CD14-positive monocyte (primary cell): ENCODE measurements at regions not wholly inside any gene's neighbourhood (a gene's known extent, or its start where the extent isn't known, plus 50 kb on each side); places are given as distances from the start of the nearest gene placed in this dataset.

Experiments used
- DNase-seq, 3 donors: peaks; one replicate each; pipeline ENCODE4 v3.0.0-alpha.2; 2011 to 2022
- H2AFZ ChIP-seq: 2 replicates; pipeline ENCODE4 v1.6.0; 2012; ENCODE audit warnings: mild to moderate bottlenecking, low read depth, low read length, inconsistent platforms; ENCODE audit not compliant: insufficient read depth, poor library complexity, severe bottlenecking
- H3K27ac ChIP-seq, 2 donors: 1 replicate in 1 of 2; 2 replicates in 1 of 2; pipeline ENCODE4 v1.5.1; 2012 to 2013; ENCODE audit warnings: low read length in 2 of 2, control low read depth in 1 of 2, inconsistent platforms in 1 of 2, low read depth in 1 of 2, mild to moderate bottlenecking in 1 of 2
- H3K27me3 ChIP-seq, 2 donors: one replicate each; pipeline versions ENCODE4 v1.6.0 to v1.6.1; 2011 to 2013; ENCODE audit warnings: low read length in 2 of 2; ENCODE audit not compliant: control insufficient read depth in 2 of 2, insufficient read depth in 2 of 2
- H3K36me3 ChIP-seq, 2 donors: replicated peaks in 1 of 2; 1 replicate in 1 of 2; 2 replicates in 1 of 2; pipeline versions ENCODE4 v1.5.1 to v1.6.1; 2012 to 2013; ENCODE audit warnings: low read length in 2 of 2, control low read depth in 1 of 2, inconsistent platforms in 1 of 2, mild to moderate bottlenecking in 1 of 2; ENCODE audit not compliant: insufficient read depth in 2 of 2, control insufficient read depth in 1 of 2
- H3K4me1 ChIP-seq, 2 donors: 1 replicate in 1 of 2; 2 replicates in 1 of 2; pipeline versions ENCODE4 v1.5.1 to v1.6.1; 2012 to 2013; ENCODE audit warnings: low read length in 2 of 2, control low read depth in 1 of 2, inconsistent platforms in 1 of 2, mild to moderate bottlenecking in 1 of 2, moderate library complexity in 1 of 2; ENCODE audit not compliant: insufficient read depth in 2 of 2, control insufficient read depth in 1 of 2
- H3K4me2 ChIP-seq: replicated peaks from 2 replicates; pipeline ENCODE3; 2012; ENCODE audit warnings: low read length, moderate library complexity, mild to moderate bottlenecking; ENCODE audit not compliant: poor library complexity, severe bottlenecking; ENCODE audit errors: extremely low read depth
- H3K4me3 ChIP-seq, 3 experiments: fragments of 200-600 bp in 1 of 3; sonication (generic) in 1 of 3; replicated peaks in 1 of 3; 1 replicate in 2 of 3; 2 replicates in 1 of 3; pipeline ENCODE4 v1.5.1; 2011 to 2013; ENCODE audit warnings: low read length in 3 of 3, mild to moderate bottlenecking in 3 of 3, control low read depth in 2 of 3, low read depth in 2 of 3, inconsistent platforms in 1 of 3, moderate library complexity in 1 of 3
- H3K79me2 ChIP-seq: 2 replicates; pipeline ENCODE4 v1.6.0; 2012; ENCODE audit warnings: mild to moderate bottlenecking, control low read depth, inconsistent platforms, low read length, moderate library complexity; ENCODE audit not compliant: insufficient read depth
- H3K9ac ChIP-seq: 2 replicates; pipeline ENCODE4 v1.6.0; 2017; ENCODE audit warnings: low read length, mild to moderate bottlenecking; ENCODE audit not compliant: insufficient read depth, poor library complexity, severe bottlenecking
- H3K9me3 ChIP-seq, 2 donors: replicated peaks in 1 of 2; 1 replicate in 1 of 2; 2 replicates in 1 of 2; pipeline versions ENCODE4 v1.5.1 to v1.6.1; 2012 to 2013; ENCODE audit warnings: low read length in 2 of 2, control low read depth in 1 of 2; ENCODE audit not compliant: control insufficient read depth in 1 of 2, insufficient read depth in 1 of 2
- H4K20me1 ChIP-seq: 2 replicates; pipeline ENCODE4 v1.6.0; 2012; ENCODE audit warnings: mild to moderate bottlenecking, low read length, control low read depth, moderate library complexity; ENCODE audit not compliant: insufficient read depth
- H3K27ac Mint-ChIP-seq, 7 donors: one replicate each; pipeline ENCODE4 v1.8.0; 2020; ENCODE audit warnings: mild to moderate bottlenecking in 7 of 7, mixed read lengths in 7 of 7, moderate library complexity in 6 of 7, inconsistent platforms in 2 of 7
- H3K27me3 Mint-ChIP-seq, 3 donors: one replicate each; pipeline ENCODE4 v1.8.0; 2021 to 2022; ENCODE audit warnings: low read depth in 3 of 3, mild to moderate bottlenecking in 3 of 3, mixed read lengths in 3 of 3, moderate library complexity in 3 of 3, inconsistent platforms in 1 of 3
- H3K36me3 Mint-ChIP-seq, 2 donors: one replicate each; pipeline ENCODE4 v1.8.0; 2020; ENCODE audit warnings: mixed read lengths in 2 of 2, inconsistent platforms in 1 of 2, mild to moderate bottlenecking in 1 of 2
- H3K4me1 Mint-ChIP-seq: one replicate; pipeline ENCODE4 v1.8.0; 2020; ENCODE audit warnings: mild to moderate bottlenecking, mixed read lengths
- H3K4me3 Mint-ChIP-seq, 2 donors: one replicate each; pipeline ENCODE4 v1.8.0; 2020; ENCODE audit warnings: mild to moderate bottlenecking in 2 of 2, mixed read lengths in 2 of 2, moderate library complexity in 1 of 2
- H3K9me3 Mint-ChIP-seq, 7 donors: one replicate each; pipeline ENCODE4 v1.8.0; 2020 to 2022; ENCODE audit warnings: mixed read lengths in 7 of 7, mild to moderate bottlenecking in 6 of 7, moderate library complexity in 6 of 7, inconsistent platforms in 2 of 7
- WGBS: methylation state at CpG from one replicate; pipeline ENCODE4 v1.1.5; 2013; ENCODE audit warnings: missing lambda C conversion rate; ENCODE audit not compliant: insufficient coverage; 5-methylcytosine and 5-hydroxymethylcytosine counted together
- intact Hi-C, 2 donors: fragments of 100-400 bp; cut with micrococcal nuclease; formaldehyde crosslinking; loops; one replicate each; pipeline versions ENCODE4 v1.15.0 to v1.15.1; 2023
- TF ChIP-seq, protein P1 (sequence below): fragments of 200-600 bp; IDR thresholded peaks from one replicate; pipeline ENCODE4 v1.8.0; 2022; ENCODE audit warnings: antibody characterized with exemption, mild to moderate bottlenecking

DNA sequence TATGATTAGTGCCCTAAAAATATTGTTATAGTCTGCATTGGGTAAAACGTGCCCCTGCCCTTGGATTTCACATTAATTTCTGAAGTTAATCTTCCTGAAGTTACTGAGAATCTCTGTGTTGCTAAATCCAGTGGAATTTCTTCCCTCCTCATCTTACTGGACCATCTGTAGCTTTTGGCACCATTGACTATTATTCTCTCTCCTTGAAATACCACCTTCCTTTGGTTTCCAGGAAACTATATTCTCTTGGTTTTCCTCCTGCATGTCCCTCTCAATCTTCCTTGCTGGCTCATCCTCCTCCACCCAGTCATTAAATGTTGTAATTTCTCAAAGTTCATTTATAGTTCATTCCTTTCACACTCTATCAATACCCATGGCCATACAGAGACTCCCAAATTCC is 110.6 kb upstream of the SLC35G4 start:
- Histone ChIP-seq H2AFZ (no peak overlapping the region), H3K4me2 (no peak overlapping the region), H3K79me2 (no peaks in the 10 kb centered on the region), H4K20me1 (no peaks in the 10 kb centered on the region), H3K4me1 (no peaks in the 10 kb centered on the region), H3K27me3 (no peaks in the 10 kb centered on the region), H3K9me3 (no peaks in the 10 kb centered on the region), H3K4me3 (no peak overlapping the region), H3K27ac (no peak overlapping the region), H3K9ac (no peak overlapping the region), H3K36me3 (no peaks in the 10 kb centered on the region)
- Mint-ChIP-seq H3K27me3 (peaks cover 2 to 6% (median 2%) of the 10 kb centered on the region in 3 donors), H3K9me3 (peaks cover 0 to 6% (median 2%) of the 10 kb centered on the region in 7 donors), H3K36me3 (no peaks in the 10 kb centered on the region), H3K4me3 (no peak overlapping the region), H3K4me1 (no peaks in the 10 kb centered on the region), H3K27ac (no peak overlapping the region)
- intact Hi-C loops: no loop called here
- DNase-seq: no peak
- no CpG with 5 or more reads among the region's 1 CpG for WGBS
- TF ChIP-seq, protein P1, sequence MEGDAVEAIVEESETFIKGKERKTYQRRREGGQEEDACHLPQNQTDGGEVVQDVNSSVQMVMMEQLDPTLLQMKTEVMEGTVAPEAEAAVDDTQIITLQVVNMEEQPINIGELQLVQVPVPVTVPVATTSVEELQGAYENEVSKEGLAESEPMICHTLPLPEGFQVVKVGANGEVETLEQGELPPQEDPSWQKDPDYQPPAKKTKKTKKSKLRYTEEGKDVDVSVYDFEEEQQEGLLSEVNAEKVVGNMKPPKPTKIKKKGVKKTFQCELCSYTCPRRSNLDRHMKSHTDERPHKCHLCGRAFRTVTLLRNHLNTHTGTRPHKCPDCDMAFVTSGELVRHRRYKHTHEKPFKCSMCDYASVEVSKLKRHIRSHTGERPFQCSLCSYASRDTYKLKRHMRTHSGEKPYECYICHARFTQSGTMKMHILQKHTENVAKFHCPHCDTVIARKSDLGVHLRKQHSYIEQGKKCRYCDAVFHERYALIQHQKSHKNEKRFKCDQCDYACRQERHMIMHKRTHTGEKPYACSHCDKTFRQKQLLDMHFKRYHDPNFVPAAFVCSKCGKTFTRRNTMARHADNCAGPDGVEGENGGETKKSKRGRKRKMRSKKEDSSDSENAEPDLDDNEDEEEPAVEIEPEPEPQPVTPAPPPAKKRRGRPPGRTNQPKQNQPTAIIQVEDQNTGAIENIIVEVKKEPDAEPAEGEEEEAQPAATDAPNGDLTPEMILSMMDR: no peak

DNA sequence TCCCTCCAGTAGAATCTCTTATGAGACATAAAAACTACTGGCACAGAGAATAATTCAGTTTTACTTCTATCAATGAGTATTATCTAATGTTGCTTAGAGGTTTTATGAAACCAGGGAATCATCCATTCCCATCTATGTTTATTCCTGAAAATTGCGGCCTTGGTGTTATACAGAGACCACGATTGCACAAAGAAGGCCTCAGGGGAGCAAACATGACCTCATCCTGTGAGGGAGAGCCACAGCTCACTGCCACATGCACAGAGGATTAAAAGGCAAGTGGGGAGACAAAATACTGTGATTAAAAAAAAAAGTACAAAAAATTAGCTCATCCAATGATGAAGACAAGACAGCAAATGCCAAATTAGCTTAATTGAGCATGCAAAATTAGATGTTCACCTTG is 111.8 kb upstream of the SLC35G4 start:
- Histone ChIP-seq H3K27me3 (no peaks in the 10 kb centered on the region), H3K9ac (no peak overlapping the region), H3K9me3 (no peaks in the 10 kb centered on the region), H2AFZ (no peak overlapping the region), H3K4me3 (no peak overlapping the region), H3K27ac (no peak overlapping the region), H3K36me3 (no peaks in the 10 kb centered on the region), H3K4me1 (no peaks in the 10 kb centered on the region), H4K20me1 (no peaks in the 10 kb centered on the region), H3K4me2 (no peak overlapping the region), H3K79me2 (no peaks in the 10 kb centered on the region)
- TF ChIP-seq, protein P1: no peak
- no peak for DNase-seq
- Mint-ChIP-seq H3K36me3 (no peaks in the 10 kb centered on the region), H3K4me1 (no peaks in the 10 kb centered on the region), H3K4me3 (no peak overlapping the region), H3K27me3 (peaks cover 2 to 6% (median 2%) of the 10 kb centered on the region in 3 donors), H3K27ac (no peak overlapping the region), H3K9me3 (peaks cover 0 to 6% (median 2%) of the 10 kb centered on the region in 7 donors)
- intact Hi-C loops: no loop called here
- WGBS: no CpG with 5 or more reads among the region's 2 CpGs
